GM23248 (cell line): ENCODE measurements at regions not wholly inside any gene's neighbourhood (a gene's known extent, or its start where the extent isn't known, plus 50 kb on each side); places are given as distances from the start of the nearest gene placed in this dataset.

Source experiments
- EZH2 ChIP-seq: fragments of 200-600 bp; sonication (generic); IDR thresholded peaks from 2 replicates; pipeline ENCODE4 v1.6.1; 2018; ENCODE audit warnings: antibody characterized with exemption, mild to moderate bottlenecking; ENCODE audit not compliant: insufficient read depth, poor library complexity, severe bottlenecking
- EZH2phosphoT487 ChIP-seq: fragments of 200-600 bp; sonication (generic); IDR thresholded peaks from 2 replicates; pipeline ENCODE4 v1.6.1; 2018; ENCODE audit warnings: antibody characterized with exemption, moderate library complexity, mild to moderate bottlenecking, low read depth; ENCODE audit not compliant: insufficient read depth

GRCh38 chr14:71583705-71584104 is 348.5 kb upstream of the RGS6 start:
- TF ChIP-seq EZH2, result no peak
- TF ChIP-seq EZH2phosphoT487, result no peak
